22Rv1 (cell line): ENCODE measurements at regions not wholly inside any gene's neighbourhood (a gene's known extent, or its start where the extent isn't known, plus 50 kb on each side); places are given as distances from the start of the nearest gene placed in this dataset.

Experiments
- CTCF ChIP-seq: fragments of 450-650 bp; IDR thresholded peaks from 2 replicates; pipeline ENCODE4 v1.5.1; 2017; ENCODE audit warnings: mild to moderate bottlenecking
- ZFX ChIP-seq: fragments of 450-650 bp; IDR thresholded peaks from 2 replicates; pipeline ENCODE4 v1.6.1; 2017; ENCODE audit warnings: antibody characterized with exemption, borderline replicate concordance

DNA sequence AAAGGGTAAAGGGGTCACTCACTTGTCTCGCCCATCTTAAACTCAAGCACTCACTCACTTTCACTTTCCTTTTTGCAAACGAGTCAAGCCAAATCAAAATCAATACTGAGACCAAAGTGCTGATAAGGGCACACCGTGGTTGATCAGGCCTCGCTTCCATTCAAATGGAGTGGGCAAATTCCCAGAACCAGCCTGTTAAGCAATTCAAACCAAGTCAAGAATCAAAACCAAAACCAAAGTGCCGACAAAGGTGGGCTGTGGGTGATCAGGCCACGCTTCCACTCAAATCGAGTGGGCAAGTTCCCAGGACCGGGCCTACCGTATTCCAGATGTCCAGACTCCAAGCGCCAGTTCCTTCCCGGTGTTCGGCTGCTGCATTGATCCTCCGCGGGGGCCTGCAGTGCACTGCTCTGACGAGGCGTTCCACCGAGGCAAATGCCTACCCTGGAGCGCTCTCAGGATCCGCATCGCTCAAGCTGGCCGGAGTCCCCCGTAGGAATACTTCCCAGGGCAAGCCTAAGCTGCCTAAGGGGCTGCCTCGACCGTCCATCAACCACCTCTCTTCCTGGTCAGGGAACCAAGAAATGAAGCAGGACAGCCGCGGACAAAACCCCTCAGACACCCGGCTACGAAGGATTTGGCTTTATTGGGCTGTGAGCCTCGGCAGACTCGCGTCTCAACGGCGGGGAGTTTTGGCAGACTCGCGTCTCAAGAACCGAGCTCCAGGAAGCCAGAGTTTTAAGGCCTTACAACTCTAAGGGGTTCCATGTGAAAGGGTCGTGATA lies 89.9 kb upstream of the SLC1A4 start:
- TF ChIP-seq CTCF (no peak), ZFX (no peak)
